ENCODE measurements at regions not wholly inside any gene's neighbourhood (a gene's known extent, or its start where the extent isn't known, plus 50 kb on each side); places are given as distances from the start of the nearest gene placed in this dataset.

GRCh38 chr21:34215911-34216717 lies 142.7 kb downstream of the MRPS6 start:
- Histone ChIP-seq H3K9me3 (replicated peaks in 1 of 3) (no peaks in the 10 kb centered on the region), H3K4me1 (replicated peaks in 1 of 2) (no peaks in the 10 kb centered on the region), H3K4me3 (no peak overlapping the region), H3K27ac (no peak overlapping the region), H3K27me3 (no peaks in the 10 kb centered on the region), H3K36me3 (replicated peaks in 1 of 2) (no peaks in the 10 kb centered on the region)
- no peak for DNase-seq
- intact Hi-C loops (cut with DNase I), result no loop called here
- TF ChIP-seq CTCF (IDR thresholded peaks at IDR 0.05), result no peak
- TF ChIP-seq POLR2A (IDR thresholded peaks at IDR 0.05), result no peak
- 52 to 58% (median 57%) methylated on average over 9 of the region's 9 CpGs for WGBS, 4 donors

GRCh38 chr21:34216718-34217032 lies 143.3 kb downstream of the MRPS6 start:
- TF ChIP-seq POLR2A (IDR thresholded peaks at IDR 0.05), result no peak
- TF ChIP-seq CTCF (IDR thresholded peaks at IDR 0.05), result no peak
- Histone ChIP-seq H3K4me3 (no peak overlapping the region), H3K4me1 (replicated peaks in 1 of 2) (no peaks in the 10 kb centered on the region), H3K27ac (no peak overlapping the region), H3K9me3 (replicated peaks in 1 of 3) (no peaks in the 10 kb centered on the region), H3K27me3 (no peaks in the 10 kb centered on the region), H3K36me3 (replicated peaks in 1 of 2) (no peaks in the 10 kb centered on the region)
- 36 to 45% (median 41%) methylated on average over 2 of the region's 2 CpGs for WGBS, 4 donors
- no peak for DNase-seq
- intact Hi-C loops (cut with DNase I), result no loop called here

- no peak for DNase-seq
- no peaks in the 10 kb centered on the region for H3K36me3 ChIP-seq (replicated peaks in 1 of 2)
- no peak overlapping the region for H3K4me3 ChIP-seq
- no peaks in the 10 kb centered on the region for H3K4me1 ChIP-seq (replicated peaks in 1 of 2)
- WGBS, 4 donors, result 95 to 98% (median 96%) methylated on average over 3 of the region's 3 CpGs
- no peak overlapping the region for H3K27ac ChIP-seq
- no peak for TF ChIP-seq CTCF (IDR thresholded peaks at IDR 0.05)
- no peak for TF ChIP-seq POLR2A (IDR thresholded peaks at IDR 0.05)
- intact Hi-C loops (cut with DNase I), result no loop called here
- no peaks in the 10 kb centered on the region for H3K9me3 ChIP-seq (replicated peaks in 1 of 3)
- H3K27me3 ChIP-seq, result no peaks in the 10 kb centered on the region
Observed at GRCh38 chr21:34217263-34217662, 143.9 kb downstream of the MRPS6 start.

GRCh38 chr21:34219334-34220060 lies 144.3 kb upstream of the KCNE2 start:
- H3K4me3 ChIP-seq, result no peak overlapping the region
- no peak for TF ChIP-seq POLR2A (IDR thresholded peaks at IDR 0.05)
- TF ChIP-seq CTCF (IDR thresholded peaks at IDR 0.05), result no peak
- H3K9me3 ChIP-seq (replicated peaks in 1 of 3), result no peaks in the 10 kb centered on the region
- no peak overlapping the region for H3K27ac ChIP-seq
- WGBS, 4 donors, result 96 to 97% (median 96%) methylated on average over 4 of the region's 4 CpGs
- no peaks in the 10 kb centered on the region for H3K36me3 ChIP-seq (replicated peaks in 1 of 2)
- no peaks in the 10 kb centered on the region for H3K4me1 ChIP-seq (replicated peaks in 1 of 2)
- intact Hi-C loops (cut with DNase I), result no loop called here
- no peaks in the 10 kb centered on the region for H3K27me3 ChIP-seq
- no peak for DNase-seq
